ENCODE measurements at regions not wholly inside any gene's neighbourhood (a gene's known extent, or its start where the extent isn't known, plus 50 kb on each side); places are given as distances from the start of the nearest gene placed in this dataset.

GRCh38 chr6:81838031-81838430 lies 85.5 kb upstream of the TENT5A start:
- no peak overlapping the region for H3K27ac ChIP-seq (ENCODE audit: low read depth, low read length)
- H3K36me3 ChIP-seq (ENCODE audit: control insufficient read depth, insufficient read depth, low read length): no peaks in the 10 kb centered on the region
- H3K4me1 ChIP-seq (ENCODE audit: control insufficient read depth, insufficient read depth, low read length): no peaks in the 10 kb centered on the region
- H3K4me3 ChIP-seq (ENCODE audit: low read depth, low read length): no peak overlapping the region
- H3K9ac ChIP-seq (ENCODE audit: low read depth, low read length): no peak overlapping the region
- no peaks in the 10 kb centered on the region for H3K9me3 ChIP-seq (ENCODE audit: control insufficient read depth, insufficient read depth, low read length)
- no peaks in the 10 kb centered on the region for H3K27me3 ChIP-seq (ENCODE audit: control insufficient read depth, insufficient read depth, low read length)

GRCh38 chr6:81834141-81834681 lies 81.7 kb upstream of the TENT5A start:
- no peaks in the 10 kb centered on the region for H3K9me3 ChIP-seq (ENCODE audit: control insufficient read depth, insufficient read depth, low read length)
- no peaks in the 10 kb centered on the region for H3K27me3 ChIP-seq (ENCODE audit: control insufficient read depth, insufficient read depth, low read length)
- H3K4me1 ChIP-seq (ENCODE audit: control insufficient read depth, insufficient read depth, low read length): no peaks in the 10 kb centered on the region
- H3K9ac ChIP-seq (ENCODE audit: low read depth, low read length): no peak overlapping the region
- H3K36me3 ChIP-seq (ENCODE audit: control insufficient read depth, insufficient read depth, low read length): no peaks in the 10 kb centered on the region
- H3K4me3 ChIP-seq (ENCODE audit: low read depth, low read length): no peak overlapping the region
- no peak overlapping the region for H3K27ac ChIP-seq (ENCODE audit: low read depth, low read length)

GRCh38 chr6:81832304-81832703 lies 79.8 kb upstream of the TENT5A start:
- H3K27ac ChIP-seq (ENCODE audit: low read depth, low read length): no peak overlapping the region
- H3K4me1 ChIP-seq (ENCODE audit: control insufficient read depth, insufficient read depth, low read length): no peaks in the 10 kb centered on the region
- H3K9ac ChIP-seq (ENCODE audit: low read depth, low read length): no peak overlapping the region

GRCh38 chr6:81831274-81831673 lies 78.8 kb upstream of the TENT5A start:
- Histone ChIP-seq H3K9me3 (ENCODE audit: control insufficient read depth, insufficient read depth, low read length) (no peaks in the 10 kb centered on the region), H3K36me3 (ENCODE audit: control insufficient read depth, insufficient read depth, low read length) (no peaks in the 10 kb centered on the region), H3K4me1 (ENCODE audit: control insufficient read depth, insufficient read depth, low read length) (no peaks in the 10 kb centered on the region), H3K27me3 (ENCODE audit: control insufficient read depth, insufficient read depth, low read length) (no peaks in the 10 kb centered on the region), H3K9ac (ENCODE audit: low read depth, low read length) (no peak overlapping the region), H3K4me3 (ENCODE audit: low read depth, low read length) (no peak overlapping the region), H3K27ac (ENCODE audit: low read depth, low read length) (no peak overlapping the region)

More at GRCh38 chr6:81832304-81832703, 79.8 kb upstream of the TENT5A start:
- no peaks in the 10 kb centered on the region for H3K27me3 ChIP-seq (ENCODE audit: control insufficient read depth, insufficient read depth, low read length)
- H3K9me3 ChIP-seq (ENCODE audit: control insufficient read depth, insufficient read depth, low read length): no peaks in the 10 kb centered on the region
- H3K36me3 ChIP-seq (ENCODE audit: control insufficient read depth, insufficient read depth, low read length): no peaks in the 10 kb centered on the region
- H3K4me3 ChIP-seq (ENCODE audit: low read depth, low read length): no peak overlapping the region

GRCh38 chr6:81826784-81827183 lies 74.3 kb upstream of the TENT5A start:
- H3K27ac ChIP-seq (ENCODE audit: low read depth, low read length): no peak overlapping the region
- H3K4me3 ChIP-seq (ENCODE audit: low read depth, low read length): no peak overlapping the region
- no peaks in the 10 kb centered on the region for H3K9me3 ChIP-seq (ENCODE audit: control insufficient read depth, insufficient read depth, low read length)
- no peaks in the 10 kb centered on the region for H3K36me3 ChIP-seq (ENCODE audit: control insufficient read depth, insufficient read depth, low read length)
- no peaks in the 10 kb centered on the region for H3K27me3 ChIP-seq (ENCODE audit: control insufficient read depth, insufficient read depth, low read length)
- no peaks in the 10 kb centered on the region for H3K4me1 ChIP-seq (ENCODE audit: control insufficient read depth, insufficient read depth, low read length)
- no peak overlapping the region for H3K9ac ChIP-seq (ENCODE audit: low read depth, low read length)

GRCh38 chr6:81822568-81822967 lies 70.1 kb upstream of the TENT5A start:
- Histone ChIP-seq H3K9ac (ENCODE audit: low read depth, low read length) (no peak overlapping the region), H3K9me3 (ENCODE audit: control insufficient read depth, insufficient read depth, low read length) (no peaks in the 10 kb centered on the region), H3K4me1 (ENCODE audit: control insufficient read depth, insufficient read depth, low read length) (no peaks in the 10 kb centered on the region), H3K4me3 (ENCODE audit: low read depth, low read length) (no peak overlapping the region), H3K27me3 (ENCODE audit: control insufficient read depth, insufficient read depth, low read length) (no peaks in the 10 kb centered on the region), H3K36me3 (ENCODE audit: control insufficient read depth, insufficient read depth, low read length) (no peaks in the 10 kb centered on the region), H3K27ac (ENCODE audit: low read depth, low read length) (no peak overlapping the region)

- Histone ChIP-seq H3K9me3 (ENCODE audit: control insufficient read depth, insufficient read depth, low read length) (no peaks in the 10 kb centered on the region), H3K27ac (ENCODE audit: low read depth, low read length) (no peak overlapping the region), H3K9ac (ENCODE audit: low read depth, low read length) (no peak overlapping the region), H3K27me3 (ENCODE audit: control insufficient read depth, insufficient read depth, low read length) (no peaks in the 10 kb centered on the region), H3K4me1 (ENCODE audit: control insufficient read depth, insufficient read depth, low read length) (no peaks in the 10 kb centered on the region), H3K4me3 (ENCODE audit: low read depth, low read length) (no peak overlapping the region), H3K36me3 (ENCODE audit: control insufficient read depth, insufficient read depth, low read length) (no peaks in the 10 kb centered on the region)
These were observed 69.0 kb upstream of the TENT5A start for GRCh38 chr6:81821449-81821848.

- Histone ChIP-seq H3K9ac (ENCODE audit: low read depth, low read length) (no peak overlapping the region), H3K9me3 (ENCODE audit: control insufficient read depth, insufficient read depth, low read length) (no peaks in the 10 kb centered on the region), H3K36me3 (ENCODE audit: control insufficient read depth, insufficient read depth, low read length) (no peaks in the 10 kb centered on the region), H3K27me3 (ENCODE audit: control insufficient read depth, insufficient read depth, low read length) (no peaks in the 10 kb centered on the region), H3K4me3 (ENCODE audit: low read depth, low read length) (no peak overlapping the region), H3K27ac (ENCODE audit: low read depth, low read length) (no peak overlapping the region), H3K4me1 (ENCODE audit: control insufficient read depth, insufficient read depth, low read length) (no peaks in the 10 kb centered on the region)
These were observed 68.5 kb upstream of the TENT5A start for GRCh38 chr6:81820980-81821379.

- Histone ChIP-seq H3K4me3 (ENCODE audit: low read depth, low read length) (no peak overlapping the region), H3K27me3 (ENCODE audit: control insufficient read depth, insufficient read depth, low read length) (no peaks in the 10 kb centered on the region), H3K36me3 (ENCODE audit: control insufficient read depth, insufficient read depth, low read length) (no peaks in the 10 kb centered on the region), H3K4me1 (ENCODE audit: control insufficient read depth, insufficient read depth, low read length) (no peaks in the 10 kb centered on the region), H3K9me3 (ENCODE audit: control insufficient read depth, insufficient read depth, low read length) (no peaks in the 10 kb centered on the region), H3K27ac (ENCODE audit: low read depth, low read length) (no peak overlapping the region), H3K9ac (ENCODE audit: low read depth, low read length) (no peak overlapping the region)
These were observed 67.9 kb upstream of the TENT5A start for GRCh38 chr6:81820422-81820821.

- Histone ChIP-seq H3K9ac (ENCODE audit: low read depth, low read length) (no peak overlapping the region), H3K27ac (ENCODE audit: low read depth, low read length) (no peak overlapping the region), H3K36me3 (ENCODE audit: control insufficient read depth, insufficient read depth, low read length) (no peaks in the 10 kb centered on the region), H3K4me1 (ENCODE audit: control insufficient read depth, insufficient read depth, low read length) (no peaks in the 10 kb centered on the region), H3K27me3 (ENCODE audit: control insufficient read depth, insufficient read depth, low read length) (no peaks in the 10 kb centered on the region), H3K4me3 (ENCODE audit: low read depth, low read length) (no peak overlapping the region), H3K9me3 (ENCODE audit: control insufficient read depth, insufficient read depth, low read length) (no peaks in the 10 kb centered on the region)
These were observed 67.3 kb upstream of the TENT5A start for GRCh38 chr6:81819767-81820166.

GRCh38 chr6:81818901-81819361 lies 66.5 kb upstream of the TENT5A start:
- H3K9ac ChIP-seq (ENCODE audit: low read depth, low read length): no peak overlapping the region
- H3K27ac ChIP-seq (ENCODE audit: low read depth, low read length): no peak overlapping the region
- H3K27me3 ChIP-seq (ENCODE audit: control insufficient read depth, insufficient read depth, low read length): no peaks in the 10 kb centered on the region
- H3K36me3 ChIP-seq (ENCODE audit: control insufficient read depth, insufficient read depth, low read length): no peaks in the 10 kb centered on the region
- H3K4me3 ChIP-seq (ENCODE audit: low read depth, low read length): no peak overlapping the region
- H3K4me1 ChIP-seq (ENCODE audit: control insufficient read depth, insufficient read depth, low read length): no peaks in the 10 kb centered on the region
- no peaks in the 10 kb centered on the region for H3K9me3 ChIP-seq (ENCODE audit: control insufficient read depth, insufficient read depth, low read length)

GRCh38 chr6:81816380-81816779 lies 63.9 kb upstream of the TENT5A start:
- Histone ChIP-seq H3K9me3 (ENCODE audit: control insufficient read depth, insufficient read depth, low read length) (no peaks in the 10 kb centered on the region), H3K9ac (ENCODE audit: low read depth, low read length) (no peak overlapping the region), H3K4me1 (ENCODE audit: control insufficient read depth, insufficient read depth, low read length) (no peaks in the 10 kb centered on the region), H3K27ac (ENCODE audit: low read depth, low read length) (no peak overlapping the region), H3K27me3 (ENCODE audit: control insufficient read depth, insufficient read depth, low read length) (no peaks in the 10 kb centered on the region), H3K36me3 (ENCODE audit: control insufficient read depth, insufficient read depth, low read length) (no peaks in the 10 kb centered on the region), H3K4me3 (ENCODE audit: low read depth, low read length) (no peak overlapping the region)
